HepG2 (cell line): ENCODE measurements at regions not wholly inside any gene's neighbourhood (a gene's known extent, or its start where the extent isn't known, plus 50 kb on each side); places are given as distances from the start of the nearest gene placed in this dataset.

Experiments
- ATAC-seq: fragments of 200-7000 bp; cut with Tn5 transposase; 3 replicates; pipeline ENCODE4 v1.9.1; 2020; ENCODE audit warnings: mild to moderate bottlenecking, moderate library complexity
- BruUV-seq: library from RNA; stranded (reverse); fragments of 400-500 nt; replicated peaks from 2 replicates; lab custom pipeline; 2021; lab: Mats Ljungman, UMichigan
- CTCF ChIA-PET: fragments of 300-600 bp; formaldehyde crosslinking; extraction: SDS; loops from one replicate; lab custom pipeline; 2021; ENCODE audit warnings: low total read pairs, inconsistent platforms, low intra/inter-chr PET ratio; lab: Yijun Ruan, JAX
- POLR2A ChIA-PET: fragments of 350-600 bp; sonication (Branson Sonifier 250); formaldehyde crosslinking; loops from one replicate; lab custom pipeline; 2020; ENCODE audit warnings: antibody characterized with exemption, inconsistent platforms; lab: Yijun Ruan, JAX
- DNase-seq: peaks from one replicate; pipeline ENCODE4 v3.0.0-alpha.2; 2015; ENCODE audit warnings: low spot score
- FAIRE-seq: peaks from 3 replicates; lab custom pipeline; 2011; peaks lifted over from hg19 to GRCh38; lab: Jason Lieb, UNC
- H2AFZ ChIP-seq: one replicate; pipeline ENCODE4 v1.6.1; 2011; ENCODE audit warnings: low read length, inconsistent platforms
- H3K27ac ChIP-seq: fragments of 300-600 bp; 3 replicates; pipeline ENCODE4 v1.8.0; 2011; ENCODE audit warnings: mixed run types, mild to moderate bottlenecking, mixed read lengths, low read length, inconsistent platforms; ENCODE audit not compliant: insufficient read depth; ENCODE audit errors: extremely low read length
- H3K27me3 ChIP-seq, 2 experiments: fragments of 200-600 bp in 1 of 2; 2 replicates in 1 of 2; 3 replicates in 1 of 2; pipeline versions ENCODE4 v1.6.0 to v1.8.0; 2011; ENCODE audit warnings: low read length in 2 of 2, mild to moderate bottlenecking in 2 of 2, moderate library complexity in 2 of 2, inconsistent platforms in 1 of 2; ENCODE audit not compliant: insufficient read depth in 2 of 2, control insufficient read depth in 1 of 2
- H3K36me3 ChIP-seq, 2 experiments: fragments of 200-600 bp in 1 of 2; replicated peaks in 1 of 2; 2 replicates in 1 of 2; 3 replicates in 1 of 2; pipeline versions ENCODE4 v1.5.1 to v1.8.0; 2011; ENCODE audit warnings: low read length in 2 of 2, inconsistent platforms in 1 of 2; ENCODE audit not compliant: insufficient read depth in 2 of 2, control insufficient read depth in 1 of 2
- H3K4me1 ChIP-seq: 2 replicates; pipeline ENCODE4 v1.5.1; 2012; ENCODE audit warnings: low read length, inconsistent platforms; ENCODE audit not compliant: insufficient read depth
- H3K4me2 ChIP-seq: 2 replicates; pipeline ENCODE4 v1.6.0; 2011; ENCODE audit warnings: low read depth, low read length, inconsistent platforms
- H3K4me3 ChIP-seq, 3 experiments: fragments of 200-600 bp in 1 of 3; sonication (generic), shearing (Covaris generic) in 1 of 3; replicated peaks in 1 of 3; 2 replicates each; pipeline ENCODE4 v1.5.1; 2011 to 2016; ENCODE audit warnings: low read length in 3 of 3, inconsistent platforms in 2 of 3, low read depth in 2 of 3, mild to moderate bottlenecking in 2 of 3, control low read depth in 1 of 3, mixed read lengths in 1 of 3; ENCODE audit not compliant: insufficient read depth in 1 of 3
- H3K79me2 ChIP-seq: one replicate; pipeline ENCODE4 v1.6.1; 2011; ENCODE audit warnings: low read length, inconsistent platforms; ENCODE audit not compliant: insufficient read depth
- H3K9ac ChIP-seq: 2 replicates; pipeline ENCODE4 v1.6.0; 2011; ENCODE audit warnings: mild to moderate bottlenecking, low read depth, low read length, inconsistent platforms; ENCODE audit not compliant: insufficient read depth
- H3K9me3 ChIP-seq: 2 replicates; pipeline ENCODE4 v1.5.1; 2012; ENCODE audit warnings: mild to moderate bottlenecking, low read length
- H4K20me1 ChIP-seq: 2 replicates; pipeline ENCODE4 v1.6.0; 2011; ENCODE audit warnings: inconsistent platforms, mild to moderate bottlenecking, low read length, moderate library complexity; ENCODE audit not compliant: insufficient read depth
- BCLAF1 ChIP-seq: fragments of 450-650 bp; IDR thresholded peaks from 2 replicates; pipeline ENCODE4 v1.6.1; 2017; ENCODE audit warnings: mild to moderate bottlenecking
- BRF2 ChIP-seq: sonication (generic); formaldehyde crosslinking; IDR thresholded peaks from 2 replicates; pipeline ENCODE4 v1.8.1; 2022; ENCODE audit warnings: mild to moderate bottlenecking, missing genetic modification reagents
- GATA4 ChIP-seq: sonication (generic); IDR thresholded peaks from 2 replicates; pipeline ENCODE4 v1.6.1; 2016; ENCODE audit warnings: antibody characterized with exemption, low read depth, borderline replicate concordance
- MTERF4 ChIP-seq: sonication (generic); formaldehyde crosslinking; IDR thresholded peaks from 2 replicates; pipeline ENCODE4 v1.8.0; 2023; ENCODE audit warnings: mild to moderate bottlenecking, missing genetic modification reagents
- TOE1 ChIP-seq: sonication (generic); formaldehyde crosslinking; IDR thresholded peaks from 2 replicates; pipeline ENCODE4 v1.4.0; 2020; ENCODE audit warnings: mild to moderate bottlenecking, missing genetic modification reagents
- ZNF513 ChIP-seq: sonication (generic); formaldehyde crosslinking; conservative IDR thresholded peaks from 2 replicates; pipeline ENCODE4 v1.5.0; 2020; ENCODE audit warnings: missing genetic modification reagents
- ZSCAN22 ChIP-seq: sonication (generic); formaldehyde crosslinking; IDR thresholded peaks from 2 replicates; pipeline ENCODE4 v1.4.0; 2020; ENCODE audit warnings: mild to moderate bottlenecking, missing genetic modification reagents
- ZSCAN25 ChIP-seq: sonication (generic); formaldehyde crosslinking; IDR thresholded peaks from 2 replicates; pipeline ENCODE4 v1.8.0; 2022; ENCODE audit warnings: mild to moderate bottlenecking, missing genetic modification reagents
- WGBS: methylation state at CpG from one replicate; pipeline ENCODE4 v1.1.6; 2017; ENCODE audit warnings: low lambda C conversion rate; 5-methylcytosine and 5-hydroxymethylcytosine counted together
- in situ Hi-C: cut with HindIII; loops from 2 replicates; pipeline ENCODE4 v1.10.0; 2017; ENCODE audit warnings: low pct_unique_long_range_greater_than_20kb; ENCODE audit not compliant: extremely low pct_ligation_motif_present
- intact Hi-C: fragments of 100-400 bp; cut with micrococcal nuclease; formaldehyde crosslinking; loops from one replicate; pipeline ENCODE4 v1.10.0; 2022; ENCODE audit not compliant: unreplicated experiment

- POLR2A ChIA-PET: no interaction called here
- Histone ChIP-seq H3K4me1 (no peaks in the 10 kb centered on the region), H3K9me3 (no peaks in the 10 kb centered on the region), H4K20me1 (no peaks in the 10 kb centered on the region), H3K9ac (no peak overlapping the region), H3K4me2 (no peak overlapping the region), H3K4me3 (no peak overlapping the region), H3K27me3 (peaks cover 4 to 31% of the 10 kb centered on the region in 2 experiments; a peak in 4 of 5 replicates), H3K27ac (no peak overlapping the region), H2AFZ (no peak overlapping the region)
- in situ Hi-C loops: no loop called here
- under 1% methylated on average over 3 of the region's 3 CpGs for WGBS
- no peak for FAIRE-seq
- BruUV-seq: no TSS peak
- TF ChIP-seq BCLAF1: no peak
- TF ChIP-seq ZSCAN25 (CRISPR knock-in tag): no peak
- TF ChIP-seq TOE1 (CRISPR knock-in tag): no peak
- TF ChIP-seq ZNF513 (CRISPR knock-in tag): no peak
- no peak for TF ChIP-seq BRF2
- TF ChIP-seq GATA4: no peak
- no peak for TF ChIP-seq ZSCAN22 (CRISPR knock-in tag)
- no peak for TF ChIP-seq MTERF4 (CRISPR knock-in tag)
- TF ChIP-seq, all 625 proteins: peak for 0
- intact Hi-C loops: no loop called here
- Histone ChIP-seq H3K79me2 (no peaks in the 10 kb centered on the region), H3K36me3 (no peaks in the 10 kb centered on the region)
- DNase-seq (no peak), ATAC-seq (no peak)
- CTCF ChIA-PET: no interaction called here
Measured at GRCh38 chr20:57958050-57958420, 248.2 kb upstream of the PMEPA1 start.
